GM12872 (cell line): ENCODE measurements at regions not wholly inside any gene's neighbourhood (a gene's known extent, or its start where the extent isn't known, plus 50 kb on each side); places are given as distances from the start of the nearest gene placed in this dataset.

ENCODE experiments used
- TF ChIP-seq, protein P1 (sequence below): IDR thresholded peaks from 3 replicates; pipeline ENCODE4 v1.5.1; 2011; ENCODE audit warnings: low read depth, mild to moderate bottlenecking, low read length, moderate library complexity; ENCODE audit not compliant: insufficient read depth

GRCh38 chr7:73918926-73919693, 58.2 kb downstream of the TMEM270 start:
- TF ChIP-seq, protein P1, sequence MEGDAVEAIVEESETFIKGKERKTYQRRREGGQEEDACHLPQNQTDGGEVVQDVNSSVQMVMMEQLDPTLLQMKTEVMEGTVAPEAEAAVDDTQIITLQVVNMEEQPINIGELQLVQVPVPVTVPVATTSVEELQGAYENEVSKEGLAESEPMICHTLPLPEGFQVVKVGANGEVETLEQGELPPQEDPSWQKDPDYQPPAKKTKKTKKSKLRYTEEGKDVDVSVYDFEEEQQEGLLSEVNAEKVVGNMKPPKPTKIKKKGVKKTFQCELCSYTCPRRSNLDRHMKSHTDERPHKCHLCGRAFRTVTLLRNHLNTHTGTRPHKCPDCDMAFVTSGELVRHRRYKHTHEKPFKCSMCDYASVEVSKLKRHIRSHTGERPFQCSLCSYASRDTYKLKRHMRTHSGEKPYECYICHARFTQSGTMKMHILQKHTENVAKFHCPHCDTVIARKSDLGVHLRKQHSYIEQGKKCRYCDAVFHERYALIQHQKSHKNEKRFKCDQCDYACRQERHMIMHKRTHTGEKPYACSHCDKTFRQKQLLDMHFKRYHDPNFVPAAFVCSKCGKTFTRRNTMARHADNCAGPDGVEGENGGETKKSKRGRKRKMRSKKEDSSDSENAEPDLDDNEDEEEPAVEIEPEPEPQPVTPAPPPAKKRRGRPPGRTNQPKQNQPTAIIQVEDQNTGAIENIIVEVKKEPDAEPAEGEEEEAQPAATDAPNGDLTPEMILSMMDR: no peak

DNA sequence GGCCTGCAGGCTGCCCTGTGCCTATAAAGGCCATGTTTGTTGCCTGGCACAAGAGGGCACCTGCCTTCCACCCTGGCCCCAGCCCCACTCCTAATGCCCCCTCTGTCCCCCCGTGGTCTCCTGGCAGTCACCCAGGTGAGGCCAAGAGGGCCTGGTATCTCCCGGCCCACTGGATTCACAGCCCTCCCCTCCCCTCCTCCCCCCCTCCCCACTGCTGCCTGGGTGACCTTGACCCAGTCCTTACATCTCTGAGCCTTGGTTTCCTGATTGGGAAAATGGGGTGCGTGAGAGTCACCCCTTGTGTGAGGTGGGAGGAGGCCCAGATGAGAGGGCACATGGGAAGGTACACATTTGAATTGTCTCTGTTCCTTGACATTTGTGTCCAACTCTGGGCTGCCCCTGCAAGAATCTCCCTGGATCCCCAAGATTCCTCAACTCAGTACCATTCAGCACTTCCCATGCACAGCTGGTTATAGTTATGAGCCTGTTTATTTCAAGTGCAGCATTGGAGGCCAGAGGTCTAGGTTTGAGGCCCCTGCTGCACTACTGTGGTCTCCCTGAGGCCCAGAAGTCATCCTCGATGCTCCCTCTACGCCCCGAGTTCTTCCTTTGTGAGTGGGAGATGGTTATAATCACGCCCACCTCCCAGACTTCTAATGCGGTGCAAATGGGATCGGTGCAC, 58.9 kb downstream of the TMEM270 start:
- TF ChIP-seq, protein P1: no peak

DNA sequence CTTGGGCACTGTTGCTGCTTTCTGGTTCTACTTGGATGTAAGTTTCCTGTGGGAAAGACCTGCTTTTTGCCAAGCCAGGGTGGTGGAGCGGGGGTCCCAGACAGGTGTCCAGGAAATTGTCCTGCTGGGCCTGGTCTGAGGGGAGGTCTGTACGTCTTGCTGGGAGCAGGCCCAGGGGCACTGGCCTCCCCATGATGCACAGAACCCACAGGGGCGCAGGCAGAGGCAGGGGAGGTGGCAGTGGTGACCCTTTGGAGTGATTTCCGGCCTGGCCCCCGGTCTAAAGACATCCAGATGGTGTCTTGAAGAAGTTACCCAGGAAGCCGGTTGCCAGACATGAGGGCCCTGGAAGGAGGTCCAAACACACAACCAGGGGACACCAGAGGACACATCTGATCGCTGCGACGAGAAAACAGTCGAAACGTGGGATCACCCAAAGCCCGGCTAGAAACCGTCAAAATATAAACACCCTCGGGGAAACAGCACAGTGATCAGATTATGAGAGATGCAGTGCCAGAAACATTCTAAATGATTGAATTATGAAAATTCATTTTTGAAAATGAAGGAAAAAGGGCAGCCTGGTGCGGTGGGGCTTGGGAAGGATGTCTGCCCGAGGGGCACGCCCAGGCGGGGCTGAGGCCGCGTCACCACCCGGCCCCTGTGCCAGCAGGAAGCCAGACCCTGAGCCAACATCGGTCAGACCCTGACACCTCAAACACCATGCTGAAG, 59.6 kb downstream of the TMEM270 start:
- TF ChIP-seq, protein P1: no peak

GRCh38 chr7:73921623-73922528, 60.9 kb downstream of the TMEM270 start:
- TF ChIP-seq, protein P1: no peak

DNA sequence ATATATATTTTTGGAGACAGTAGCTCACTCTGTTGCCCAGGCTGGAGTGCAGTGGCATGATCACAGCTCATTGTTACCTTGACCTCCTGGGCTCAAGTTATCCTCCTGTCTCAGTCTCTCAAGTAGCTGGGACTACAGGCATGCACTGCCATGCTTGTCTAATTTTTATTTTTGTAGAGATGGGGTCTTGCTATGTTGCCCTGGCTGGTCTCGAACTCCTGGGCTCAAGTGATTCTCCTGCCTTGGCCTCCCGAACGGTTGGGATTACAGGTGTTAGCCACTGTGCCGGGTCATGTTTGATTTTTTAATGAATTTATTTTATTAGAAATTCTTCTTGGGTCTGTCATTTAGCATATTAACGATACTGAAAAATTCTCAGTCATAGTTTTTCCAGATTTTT, 70.5 kb downstream of the TMEM270 start:
- TF ChIP-seq, protein P1: no peak

- TF ChIP-seq, protein P1: no peak
Observed at GRCh38 chr7:73932364-73932763, 71.4 kb downstream of the TMEM270 start.
